GM12878 (cell line): ENCODE measurements at regions not wholly inside any gene's neighbourhood (a gene's known extent, or its start where the extent isn't known, plus 50 kb on each side); places are given as distances from the start of the nearest gene placed in this dataset.

Source experiments
- ATAC-seq: fragments of 200-7000 bp; cut with Tn5 transposase; 3 replicates; pipeline ENCODE4 v1.9.1; 2020; ENCODE audit warnings: mild to moderate bottlenecking, moderate library complexity
- BruUV-seq: library from RNA; stranded (reverse); fragments of 400-500 nt; replicated peaks from 2 replicates; lab custom pipeline; 2021; lab: Mats Ljungman, UMichigan
- CTCF ChIA-PET: fragments of 300-600 bp; sonication (Branson Sonifier 250); formaldehyde crosslinking; extraction: SDS; loops from one replicate; lab custom pipeline; 2021; ENCODE audit warnings: inconsistent platforms; lab: Yijun Ruan, JAX
- POLR2A ChIA-PET: fragments of 350-600 bp; formaldehyde crosslinking; extraction: SDS; loops from one replicate; lab custom pipeline; 2021; ENCODE audit warnings: inconsistent platforms; lab: Charles Lee
- RAD21 ChIA-PET: fragments of 300-600 bp; sonication (Branson Sonifier 250); formaldehyde crosslinking; loops from one replicate; lab custom pipeline; 2023; ENCODE audit warnings: antibody characterized with exemption; ENCODE audit not compliant: unreplicated experiment; lab: Charles Lee
- SMC1A ChIA-PET: fragments of 300-600 bp; sonication (Branson Sonifier 250); formaldehyde crosslinking; loops from one replicate; lab custom pipeline; 2023; ENCODE audit not compliant: unreplicated experiment, uncharacterized antibody; lab: Charles Lee
- DNase-seq: peaks from one replicate; pipeline ENCODE4 v3.0.0-alpha.2; 2011; ENCODE audit warnings: low read depth, low spot score
- FAIRE-seq: peaks from 3 replicates; lab custom pipeline; 2011; peaks lifted over from hg19 to GRCh38; lab: Jason Lieb, UNC
- H2AFZ ChIP-seq: 2 replicates; pipeline ENCODE4 v1.6.0; 2011; ENCODE audit warnings: low read depth, low read length, control low read depth; ENCODE audit not compliant: control insufficient read depth
- H3K27ac ChIP-seq: 2 replicates; pipeline ENCODE4 v1.5.1; 2011; ENCODE audit warnings: control low read depth; ENCODE audit not compliant: control insufficient read depth, insufficient read depth
- H3K27me3 ChIP-seq, 2 experiments: replicated peaks in 1 of 2; 2 replicates each; pipeline versions ENCODE4 v1.6.0 to v1.6.1; 2011; ENCODE audit warnings: low read length in 1 of 2; ENCODE audit not compliant: control insufficient read depth in 2 of 2, insufficient read depth in 2 of 2
- H3K36me3 ChIP-seq, 2 experiments: 2 replicates each; pipeline ENCODE4 v1.5.1; 2011; ENCODE audit warnings: low read length in 1 of 2; ENCODE audit not compliant: control insufficient read depth in 2 of 2, insufficient read depth in 2 of 2
- H3K4me1 ChIP-seq: 2 replicates; pipeline ENCODE4 v1.6.1; 2011; ENCODE audit warnings: mild to moderate bottlenecking, low read length, moderate library complexity, mixed read lengths; ENCODE audit not compliant: control insufficient read depth, insufficient read depth
- H3K4me2 ChIP-seq: 2 replicates; pipeline ENCODE4 v1.6.0; 2011; ENCODE audit warnings: control low read depth; ENCODE audit not compliant: control insufficient read depth, insufficient read depth
- H3K4me3 ChIP-seq: fragments of 200-600 bp; sonication (generic); 2 replicates; pipeline ENCODE4 v1.5.1; 2016
- H3K79me2 ChIP-seq: 2 replicates; pipeline ENCODE4 v1.6.0; 2011; ENCODE audit warnings: low read length; ENCODE audit not compliant: control insufficient read depth, insufficient read depth
- H3K9ac ChIP-seq: 2 replicates; pipeline ENCODE4 v1.8.0; 2011; ENCODE audit warnings: low read length, control low read depth, mixed read lengths; ENCODE audit not compliant: control insufficient read depth, insufficient read depth
- H3K9me3 ChIP-seq: replicated peaks from 3 replicates; pipeline ENCODE4 v1.5.1; 2011; ENCODE audit warnings: mild to moderate bottlenecking, low read length; ENCODE audit not compliant: control insufficient read depth, insufficient read depth
- H4K20me1 ChIP-seq: 2 replicates; pipeline ENCODE4 v1.6.0; 2011; ENCODE audit not compliant: control insufficient read depth, insufficient read depth
- CBFB ChIP-seq: IDR thresholded peaks from 2 replicates; pipeline ENCODE4 v1.6.1; 2016; ENCODE audit warnings: antibody characterized with exemption, low read depth
- DPF2 ChIP-seq: fragments of 450-650 bp; IDR thresholded peaks from 2 replicates; pipeline ENCODE4 v1.6.1; 2017; ENCODE audit warnings: mild to moderate bottlenecking
- EED ChIP-seq: sonication (generic); IDR thresholded peaks from 2 replicates; pipeline ENCODE4 v1.6.1; 2016; ENCODE audit warnings: antibody characterized with exemption, low read depth
- FOXM1 ChIP-seq: IDR thresholded peaks from 2 replicates; pipeline ENCODE4 v1.6.1; 2012; ENCODE audit warnings: low read depth, mild to moderate bottlenecking, inconsistent platforms, low read length, moderate library complexity
- PML ChIP-seq: IDR thresholded peaks from 2 replicates; pipeline ENCODE4 v1.6.1; 2012; ENCODE audit warnings: low read length, inconsistent platforms
- RCOR1 ChIP-seq: conservative IDR thresholded peaks from 2 replicates; pipeline ENCODE4 v1.6.1; 2012; ENCODE audit warnings: low read depth, low read length, improper control_type of control experiment
- RUNX3 ChIP-seq: IDR thresholded peaks from 2 replicates; pipeline ENCODE4 v1.6.1; 2012; ENCODE audit warnings: low read length, inconsistent platforms
- SMC3 ChIP-seq: IDR thresholded peaks from 2 replicates; pipeline ENCODE4 v1.6.1; 2011; ENCODE audit warnings: low read length, improper control_type of control experiment, borderline replicate concordance
- SPI1 ChIP-seq: IDR thresholded peaks from 2 replicates; pipeline ENCODE4 v1.6.1; 2011; ENCODE audit warnings: low read depth, mild to moderate bottlenecking, low read length, moderate library complexity, borderline replicate concordance; ENCODE audit not compliant: insufficient read depth
- SREBF2 ChIP-seq: IDR thresholded peaks from 2 replicates; pipeline ENCODE4 v1.6.1; 2012; ENCODE audit warnings: mild to moderate bottlenecking, low read length
- SUZ12 ChIP-seq: fragments of 200-600 bp; sonication (generic); IDR thresholded peaks from one replicate; pipeline ENCODE4 v1.6.1; 2018; ENCODE audit warnings: antibody characterized with exemption, mild to moderate bottlenecking; ENCODE audit not compliant: unreplicated experiment
- WRNIP1 ChIP-seq: IDR thresholded peaks from 2 replicates; pipeline ENCODE4 v1.6.1; 2011; ENCODE audit warnings: low read depth, low read length, improper control_type of control experiment, borderline replicate concordance
- WGBS: methylation state at CpG from one replicate; pipeline ENCODE4 v1.1.6; 2016; ENCODE audit warnings: low lambda C conversion rate; ENCODE audit not compliant: insufficient replicate concordance, insufficient coverage; ENCODE audit errors: missing lambda C conversion rate; 5-methylcytosine and 5-hydroxymethylcytosine counted together
- in situ Hi-C: fragments of 300-500 bp; cut with MboI; formaldehyde crosslinking; loops from 9 replicates; pipeline ENCODE4 v1.14.3; 2018; ENCODE audit warnings: mixed read lengths
- intact Hi-C: fragments of 100-400 bp; cut with micrococcal nuclease; formaldehyde crosslinking; loops from one replicate; pipeline ENCODE4 v1.14.2; 2022; ENCODE audit not compliant: unreplicated experiment
- TF ChIP-seq, protein P1 (sequence below): fragments of 450-650 bp; IDR thresholded peaks from 2 replicates; pipeline ENCODE4 v1.6.1; 2018; ENCODE audit warnings: mild to moderate bottlenecking, low read depth, moderate library complexity; ENCODE audit not compliant: partially characterized antibody
- TF ChIP-seq, protein P2 (sequence below): fragments of 450-650 bp; formaldehyde crosslinking; IDR thresholded peaks from 2 replicates; pipeline ENCODE4 v1.5.0; 2022; ENCODE audit warnings: mild to moderate bottlenecking, missing genetic modification characterization

DNA sequence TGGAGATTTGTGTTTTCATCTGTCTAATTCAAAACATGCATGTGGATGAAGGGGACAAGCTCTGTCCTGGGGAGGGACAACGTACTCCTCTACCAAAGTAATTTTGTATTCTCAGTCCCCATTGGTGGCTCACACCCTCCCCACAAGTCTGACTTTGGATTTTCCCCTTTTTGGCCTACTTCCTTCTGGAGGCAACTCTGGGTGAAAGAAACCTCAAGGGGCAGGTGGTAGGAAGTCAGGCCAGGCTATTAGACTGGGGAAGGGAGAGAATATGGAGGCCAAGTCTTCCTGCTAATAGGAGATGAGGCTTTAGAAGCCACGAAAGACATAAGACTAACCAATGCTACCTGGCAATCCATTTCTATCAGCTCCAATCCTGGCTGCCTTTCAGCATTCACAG, 124.9 kb upstream of the RASGRP1 start:
- Histone ChIP-seq H3K4me2 (no peak overlapping the region), H3K4me1 (peaks cover 25% of the 10 kb centered on the region), H3K79me2 (no peaks in the 10 kb centered on the region), H4K20me1 (no peaks in the 10 kb centered on the region), H3K27me3 (no peaks in the 10 kb centered on the region), H3K27ac (peak overlapping the region; percentile 25; the same call in 1 of the 2 replicates), H2AFZ (peak overlapping the region; percentile 9; the same call in 1 of the 2 replicates), H3K4me3 (no peak overlapping the region), H3K36me3 (no peaks in the 10 kb centered on the region), H3K9me3 (no peaks in the 10 kb centered on the region), H3K9ac (no peak overlapping the region)
- intact Hi-C loops: no loop called here
- RAD21 ChIA-PET: interaction anchor here (1.1 to 12.0 kb wide), 27 partner anchors 9 to 265 kb away, joined by 3 to 322 read pairs (median 19); partner anchors contain the start of genes FAM98B and RASGRP1
- 18% methylated on average over 2 of the region's 2 CpGs for WGBS
- FAIRE-seq (no peak), DNase-seq (no peak), ATAC-seq (peak; percentile 46)
- in situ Hi-C loops: loop anchor here (5.0 kb wide), 1 partner anchor 127 kb away; the partner anchor contains the start of gene RASGRP1
- CTCF ChIA-PET: interaction anchor here (0.6 to 15.4 kb wide), 44 partner anchors 8 to 691 kb away, joined by 3 to 288 read pairs (median 12); partner anchors contain the start of genes FAM98B and RASGRP1
- SMC1A ChIA-PET: interaction anchor here (0.5 to 17.6 kb wide), 29 partner anchors 9 to 456 kb away, joined by 3 to 293 read pairs (median 28); partner anchors contain the start of genes FAM98B and RASGRP1
- POLR2A ChIA-PET: interaction anchor here (0.6 to 6.9 kb wide), 20 partner anchors 7 to 250 kb away, joined by 3 to 45 read pairs (median 5); partner anchors contain the start of gene FAM98B
- no TSS peak for BruUV-seq
- TF ChIP-seq SREBF2 (no peak), PML (no peak), DPF2 (no peak), RCOR1 (no peak), SPI1 (peak; percentile 42; the same call in 1 of the 2 replicates), EED (0 out of 2 replicates have a peak, but pooled peaks have one; percentile 22), SMC3 (no peak), CBFB (no peak), SUZ12 (no peak), WRNIP1 (no peak), FOXM1 (no peak), RUNX3 (peak; percentile 50; the same call in 1 of the 2 replicates)
- TF ChIP-seq, protein P1, sequence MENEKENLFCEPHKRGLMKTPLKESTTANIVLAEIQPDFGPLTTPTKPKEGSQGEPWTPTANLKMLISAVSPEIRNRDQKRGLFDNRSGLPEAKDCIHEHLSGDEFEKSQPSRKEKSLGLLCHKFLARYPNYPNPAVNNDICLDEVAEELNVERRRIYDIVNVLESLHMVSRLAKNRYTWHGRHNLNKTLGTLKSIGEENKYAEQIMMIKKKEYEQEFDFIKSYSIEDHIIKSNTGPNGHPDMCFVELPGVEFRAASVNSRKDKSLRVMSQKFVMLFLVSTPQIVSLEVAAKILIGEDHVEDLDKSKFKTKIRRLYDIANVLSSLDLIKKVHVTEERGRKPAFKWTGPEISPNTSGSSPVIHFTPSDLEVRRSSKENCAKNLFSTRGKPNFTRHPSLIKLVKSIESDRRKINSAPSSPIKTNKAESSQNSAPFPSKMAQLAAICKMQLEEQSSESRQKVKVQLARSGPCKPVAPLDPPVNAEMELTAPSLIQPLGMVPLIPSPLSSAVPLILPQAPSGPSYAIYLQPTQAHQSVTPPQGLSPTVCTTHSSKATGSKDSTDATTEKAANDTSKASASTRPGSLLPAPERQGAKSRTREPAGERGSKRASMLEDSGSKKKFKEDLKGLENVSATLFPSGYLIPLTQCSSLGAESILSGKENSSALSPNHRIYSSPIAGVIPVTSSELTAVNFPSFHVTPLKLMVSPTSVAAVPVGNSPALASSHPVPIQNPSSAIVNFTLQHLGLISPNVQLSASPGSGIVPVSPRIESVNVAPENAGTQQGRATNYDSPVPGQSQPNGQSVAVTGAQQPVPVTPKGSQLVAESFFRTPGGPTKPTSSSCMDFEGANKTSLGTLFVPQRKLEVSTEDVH: no peak
- TF ChIP-seq, protein P2, sequence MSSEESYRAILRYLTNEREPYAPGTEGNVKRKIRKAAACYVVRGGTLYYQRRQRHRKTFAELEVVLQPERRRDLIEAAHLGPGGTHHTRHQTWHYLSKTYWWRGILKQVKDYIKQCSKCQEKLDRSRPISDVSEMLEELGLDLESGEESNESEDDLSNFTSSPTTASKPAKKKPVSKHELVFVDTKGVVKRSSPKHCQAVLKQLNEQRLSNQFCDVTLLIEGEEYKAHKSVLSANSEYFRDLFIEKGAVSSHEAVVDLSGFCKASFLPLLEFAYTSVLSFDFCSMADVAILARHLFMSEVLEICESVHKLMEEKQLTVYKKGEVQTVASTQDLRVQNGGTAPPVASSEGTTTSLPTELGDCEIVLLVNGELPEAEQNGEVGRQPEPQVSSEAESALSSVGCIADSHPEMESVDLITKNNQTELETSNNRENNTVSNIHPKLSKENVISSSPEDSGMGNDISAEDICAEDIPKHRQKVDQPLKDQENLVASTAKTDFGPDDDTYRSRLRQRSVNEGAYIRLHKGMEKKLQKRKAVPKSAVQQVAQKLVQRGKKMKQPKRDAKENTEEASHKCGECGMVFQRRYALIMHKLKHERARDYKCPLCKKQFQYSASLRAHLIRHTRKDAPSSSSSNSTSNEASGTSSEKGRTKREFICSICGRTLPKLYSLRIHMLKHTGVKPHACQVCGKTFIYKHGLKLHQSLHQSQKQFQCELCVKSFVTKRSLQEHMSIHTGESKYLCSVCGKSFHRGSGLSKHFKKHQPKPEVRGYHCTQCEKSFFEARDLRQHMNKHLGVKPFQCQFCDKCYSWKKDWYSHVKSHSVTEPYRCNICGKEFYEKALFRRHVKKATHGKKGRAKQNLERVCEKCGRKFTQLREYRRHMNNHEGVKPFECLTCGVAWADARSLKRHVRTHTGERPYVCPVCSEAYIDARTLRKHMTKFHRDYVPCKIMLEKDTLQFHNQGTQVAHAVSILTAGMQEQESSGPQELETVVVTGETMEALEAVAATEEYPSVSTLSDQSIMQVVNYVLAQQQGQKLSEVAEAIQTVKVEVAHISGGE (CRISPR knock-in tag): no peak
